HG02943 (cell line): ENCODE measurements at regions not wholly inside any gene's neighbourhood (a gene's known extent, or its start where the extent isn't known, plus 50 kb on each side); places are given as distances from the start of the nearest gene placed in this dataset.

Experiments
- ATAC-seq: cut with Tn5 transposase; IDR thresholded peaks from one replicate; pipeline ENCODE4 v1.9.1; 2021; ENCODE audit warnings: mild to moderate bottlenecking, low read depth, moderate library complexity; ENCODE audit not compliant: unreplicated experiment

DNA sequence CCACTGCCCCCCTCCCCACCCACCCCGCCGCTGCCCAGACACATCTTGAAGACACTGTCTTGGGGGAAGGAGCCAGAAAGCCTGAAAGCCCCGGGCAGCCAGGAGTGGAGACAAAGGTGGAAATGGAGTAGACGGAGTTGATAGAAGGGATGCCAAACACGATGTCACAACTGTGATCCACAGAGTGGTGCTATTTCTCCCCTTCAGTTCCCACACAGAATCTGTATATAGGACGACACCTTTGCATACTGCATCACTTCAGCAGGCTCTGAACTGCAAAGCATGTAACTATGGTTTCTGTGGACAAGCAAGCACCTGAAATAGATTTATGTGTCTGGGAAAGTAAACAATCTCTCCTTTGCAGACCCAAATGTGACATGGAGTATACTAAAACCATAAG, 56.4 kb upstream of the F13A1 start:
- ATAC-seq: no peak

- ATAC-seq: no peak
Observed at GRCh38 chr6:6377621-6378020, 57.2 kb upstream of the F13A1 start.

DNA sequence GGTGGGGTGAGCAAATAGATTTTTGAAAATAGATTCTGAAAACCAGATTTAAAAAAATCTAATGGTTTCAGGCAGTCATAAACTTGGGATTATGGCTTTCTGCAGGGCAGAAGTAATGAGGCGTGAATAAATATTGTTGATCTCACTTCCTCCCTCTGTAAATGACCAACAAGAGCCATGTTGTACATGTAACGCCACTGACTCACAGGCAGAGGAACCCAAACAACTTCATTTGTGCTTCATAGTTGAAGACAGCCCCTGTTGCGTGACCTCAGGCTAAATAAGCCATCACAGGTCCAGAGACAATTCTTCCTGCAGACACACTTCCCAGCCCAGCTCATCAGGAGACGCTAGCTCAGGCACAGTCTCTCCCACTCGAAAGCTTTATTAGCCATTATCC, 59.1 kb upstream of the F13A1 start:
- ATAC-seq: no peak

DNA sequence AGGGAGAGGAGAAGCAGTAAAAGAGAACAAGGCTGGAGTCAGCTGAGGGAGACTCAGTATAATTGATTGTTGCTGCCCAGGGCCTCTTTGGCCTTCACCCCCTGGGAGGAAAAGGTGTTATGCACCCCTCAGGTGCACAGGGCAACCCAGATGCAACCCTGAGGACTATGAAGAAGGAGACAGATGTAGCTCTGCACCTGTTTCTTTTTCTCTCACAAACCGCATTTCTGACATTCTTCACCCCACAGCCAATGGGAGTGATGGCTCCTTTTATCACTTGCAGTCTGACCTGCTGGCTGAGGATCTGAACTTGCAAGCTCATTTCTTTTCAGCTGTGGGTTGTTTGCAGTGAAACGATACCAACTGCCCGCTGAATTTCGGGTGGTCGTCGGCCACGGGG, 64.1 kb upstream of the F13A1 start:
- no peak for ATAC-seq

- no peak for ATAC-seq
Observed at GRCh38 chr6:6386010-6386409, 65.5 kb upstream of the F13A1 start.

DNA sequence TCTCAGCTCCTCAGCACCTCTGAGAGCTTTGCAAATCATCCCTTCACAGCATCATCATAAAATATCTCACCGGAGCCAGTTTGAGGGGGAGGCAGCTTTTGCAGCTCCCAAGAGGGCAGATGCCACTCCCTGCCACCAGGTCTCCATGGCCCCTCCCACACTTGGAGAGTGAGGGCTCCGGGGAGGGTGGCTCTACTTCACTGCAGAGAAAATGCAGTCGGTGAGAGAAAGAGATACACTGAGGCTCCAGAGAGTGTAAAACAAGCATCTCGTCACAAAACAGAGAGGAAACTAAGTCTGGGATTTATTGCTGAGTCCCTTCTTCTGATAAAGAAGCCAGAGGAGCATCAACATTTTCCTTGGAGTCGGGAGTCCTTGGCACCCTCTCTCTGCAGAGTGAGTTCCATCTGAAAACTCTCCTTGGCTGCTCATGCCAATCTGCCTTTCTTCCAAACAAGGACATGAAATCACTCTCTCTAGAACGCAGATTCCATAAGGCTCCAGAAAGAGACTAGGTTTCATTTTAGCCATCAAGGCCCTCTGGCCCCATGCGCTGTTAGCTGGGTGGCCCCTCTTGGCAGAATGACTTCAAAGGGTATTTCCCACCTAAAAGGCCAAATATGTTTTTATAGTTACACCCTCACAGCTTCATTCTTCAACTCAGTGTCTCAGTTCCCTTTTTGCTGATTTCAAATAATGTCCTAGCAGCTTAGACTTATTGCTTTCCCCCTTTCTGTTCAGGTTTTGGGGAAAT, 70.6 kb upstream of the F13A1 start:
- peak; percentile 56 for ATAC-seq

DNA sequence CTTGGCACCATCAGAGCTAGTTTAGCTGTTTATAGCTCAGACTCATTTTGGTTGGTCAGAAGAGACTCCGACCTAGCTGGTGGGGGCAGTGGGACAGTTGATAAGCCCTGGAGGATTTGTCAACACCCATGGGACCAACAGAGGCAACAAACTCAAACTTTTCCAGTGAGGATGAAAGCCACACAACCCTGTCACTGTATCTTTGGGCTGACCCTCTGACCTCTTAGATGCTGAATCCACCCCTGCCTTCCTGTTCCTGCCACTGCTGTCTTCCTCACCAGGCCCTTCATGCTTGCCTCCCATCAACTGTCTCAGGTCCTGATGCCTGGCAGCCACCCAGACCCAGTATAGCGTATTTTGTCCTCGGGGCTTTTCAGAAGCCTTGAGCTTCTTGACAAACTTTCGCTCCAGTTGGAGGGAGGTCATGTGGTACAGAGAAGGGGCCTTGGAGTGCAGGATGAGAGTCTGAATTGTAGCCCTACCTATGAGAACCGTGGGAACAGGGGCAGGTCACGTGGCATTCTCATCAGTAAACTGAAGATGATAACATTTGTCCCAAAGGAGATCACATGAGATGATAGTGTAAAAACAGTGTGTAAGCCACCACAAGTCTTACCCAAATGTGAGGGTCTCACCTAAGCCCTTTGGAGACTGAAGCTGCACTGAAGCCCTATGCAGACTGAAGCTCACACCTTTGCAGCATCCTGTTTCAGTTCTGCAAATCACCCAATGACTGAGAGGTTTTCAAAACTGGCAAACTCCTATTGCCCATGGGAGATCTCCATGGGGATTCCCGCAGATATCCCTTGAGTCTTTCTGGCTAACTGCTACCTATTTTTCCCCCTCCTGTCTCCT, 72.0 kb upstream of the F13A1 start:
- peak; percentile 72 for ATAC-seq

- ATAC-seq: peak; percentile 8
Observed at GRCh38 chr6:6393069-6393529, 72.6 kb upstream of the F13A1 start.

- ATAC-seq: no peak
Observed at GRCh38 chr6:6395581-6396197, 75.2 kb upstream of the F13A1 start.

- no peak for ATAC-seq
Observed at GRCh38 chr6:6397842-6398241, 77.4 kb upstream of the F13A1 start.

DNA sequence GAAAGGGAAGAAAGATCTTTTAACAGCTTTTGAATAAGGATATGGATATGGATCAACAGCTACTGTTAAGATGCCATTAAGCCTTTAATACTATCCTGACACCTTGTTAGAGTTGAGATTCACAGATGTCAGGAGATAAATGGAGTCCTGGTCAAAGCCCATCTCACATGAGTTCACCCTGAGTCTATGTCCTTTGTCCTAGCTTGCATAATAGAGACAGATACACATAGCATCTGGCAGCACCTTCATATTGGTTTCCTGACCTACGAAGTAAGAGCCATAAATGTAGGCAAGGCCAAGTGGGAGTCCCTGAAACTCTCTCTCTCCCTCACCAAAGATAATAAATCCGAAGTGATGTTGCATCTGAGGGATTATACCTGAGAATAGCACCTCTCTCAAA, 79.1 kb upstream of the F13A1 start:
- ATAC-seq: no peak

DNA sequence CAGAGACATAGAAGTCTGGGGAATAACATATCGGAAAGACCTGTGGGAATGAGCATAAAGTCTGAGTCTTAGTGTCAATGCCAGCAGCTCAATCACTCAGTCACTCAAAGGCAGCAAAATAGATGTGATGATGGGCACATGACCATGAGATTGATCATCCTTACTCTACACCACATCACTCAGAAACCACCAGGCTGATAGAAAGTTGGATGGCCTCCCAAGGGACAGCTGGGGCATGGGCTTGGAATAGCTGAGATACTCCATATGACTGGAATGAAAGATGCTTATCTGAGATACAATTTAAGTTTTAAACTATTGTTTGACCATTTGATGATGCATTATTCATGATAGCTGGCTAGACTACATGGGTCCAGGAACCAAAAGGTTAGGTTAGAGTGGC, 80.9 kb upstream of the F13A1 start:
- ATAC-seq: no peak

- ATAC-seq: no peak
Observed at GRCh38 chr6:6402006-6402405, 81.5 kb upstream of the F13A1 start.

GRCh38 chr6:6402591-6402990, 82.1 kb upstream of the F13A1 start:
- no peak for ATAC-seq

DNA sequence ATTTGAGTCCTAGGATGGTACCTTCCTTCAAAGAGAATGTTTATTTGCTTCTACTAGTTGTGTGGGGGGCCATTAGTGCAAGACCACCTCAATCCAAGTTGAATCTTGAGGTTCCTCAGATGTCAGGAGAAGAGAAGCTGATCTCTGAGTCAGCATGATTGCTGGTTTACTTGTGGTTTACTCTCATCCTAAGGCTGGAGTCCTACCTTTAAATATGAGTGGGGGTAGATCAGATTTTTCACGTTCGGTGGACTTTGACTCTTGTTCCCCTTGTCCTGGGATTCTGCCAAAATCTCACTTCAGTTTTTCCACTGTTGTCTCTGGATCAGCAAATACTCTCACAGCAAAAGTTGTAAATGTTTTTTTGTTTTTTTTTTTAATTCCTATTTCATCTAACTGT, 84.6 kb upstream of the F13A1 start:
- no peak for ATAC-seq

- no peak for ATAC-seq
Observed at GRCh38 chr6:6405997-6406714, 85.7 kb upstream of the F13A1 start.

GRCh38 chr6:6406715-6407070, 86.2 kb upstream of the F13A1 start:
- ATAC-seq: no peak

- peak; percentile 94 for ATAC-seq
Observed at GRCh38 chr6:6407071-6407741, 86.7 kb upstream of the F13A1 start.

GRCh38 chr6:6409397-6410030, 89.1 kb upstream of the F13A1 start:
- no peak for ATAC-seq

DNA sequence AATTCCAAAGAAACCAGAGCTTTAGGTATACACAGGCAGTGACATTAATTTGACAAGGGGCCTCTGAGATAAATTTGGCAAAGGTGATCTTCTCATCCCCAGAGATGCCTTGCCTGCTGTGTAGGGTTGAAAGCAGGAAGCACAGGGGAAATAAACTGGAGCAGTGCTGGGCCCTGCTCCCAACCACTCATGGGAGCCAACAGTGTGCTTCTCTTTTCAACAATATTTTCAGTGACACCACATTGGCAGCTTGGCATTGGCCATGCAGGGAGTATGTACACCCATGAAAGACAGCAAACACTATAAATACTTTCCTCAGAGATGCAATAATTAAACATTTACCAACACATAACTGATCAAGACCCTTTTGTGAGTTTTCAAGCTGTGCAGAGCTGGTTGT, 90.7 kb upstream of the F13A1 start:
- ATAC-seq: no peak
